Stimulated activated CD4-positive, alpha-beta T cell treated with anti-CD3 and anti-CD28 coated beads, TNF-alpha, amount 100 ng/mL, for 24 hours (primary cell): ENCODE measurements at regions not wholly inside any gene's neighbourhood (a gene's known extent, or its start where the extent isn't known, plus 50 kb on each side); places are given as distances from the start of the nearest gene placed in this dataset.
A peak's percentile ranks its signal among the peaks of the same experiment; 100 is the strongest.

Experiments used
- DNase-seq, 3 experiments: peaks; one replicate each; pipeline ENCODE4 v3.0.0-alpha.2; 2020; ENCODE audit warnings: low read depth in 3 of 3

GRCh38 chr6:26197636-26197932 is 110.4 kb downstream of the HFE start:
- no peak for DNase-seq

- peak in 1 of 3 experiments; percentile 44 for DNase-seq
Measured at GRCh38 chr6:26197933-26198721, 110.9 kb downstream of the HFE start.

GRCh38 chr6:26198722-26199056 is 111.5 kb downstream of the HFE start:
- no peak for DNase-seq

GRCh38 chr6:26199057-26199772 is 112.0 kb downstream of the HFE start:
- peak in 1 of 3 experiments; percentile 71 for DNase-seq

GRCh38 chr6:26199773-26200764 is 112.8 kb downstream of the HFE start:
- DNase-seq, result no peak

- DNase-seq, result no peak
Measured at GRCh38 chr6:26200918-26201721, 113.9 kb downstream of the HFE start.

- DNase-seq, result no peak
Measured at GRCh38 chr6:26202201-26202611, 115.0 kb downstream of the HFE start.

GRCh38 chr6:26202811-26203583 is 115.8 kb downstream of the HFE start:
- DNase-seq, result no peak

- DNase-seq, result peak in 2 of 3 experiments; percentile 78 to 80
Measured at GRCh38 chr6:26204332-26205160, 117.3 kb downstream of the HFE start.

- peak in 2 of 3 experiments; percentile 55 to 75 for DNase-seq
Measured at GRCh38 chr6:26205161-26205624, 118.0 kb downstream of the HFE start.

- DNase-seq, result no peak
Measured at GRCh38 chr6:26205625-26206574, 118.7 kb downstream of the HFE start.

- DNase-seq, result no peak
Measured at GRCh38 chr6:26206868-26207801, 119.9 kb downstream of the HFE start.

GRCh38 chr6:26211963-26212362 is 124.7 kb downstream of the HFE start:
- DNase-seq, result no peak

- DNase-seq, result no peak
Measured at GRCh38 chr6:26213334-26214075, 126.3 kb downstream of the HFE start.

GRCh38 chr6:26214803-26215584 is 127.8 kb downstream of the HFE start:
- DNase-seq, result no peak
